SU-DHL-6 (cell line): ENCODE measurements at regions not wholly inside any gene's neighbourhood (a gene's known extent, or its start where the extent isn't known, plus 50 kb on each side); places are given as distances from the start of the nearest gene placed in this dataset.

Experiments
- H2AFZ ChIP-seq: fragments of 200-600 bp; sonication (generic); 2 replicates; pipeline ENCODE4 v1.6.1; 2014; ENCODE audit warnings: low read depth, mild to moderate bottlenecking, moderate library complexity, mixed read lengths, antibody characterized with exemption, low read length; ENCODE audit not compliant: severe bottlenecking
- H3F3A ChIP-seq: fragments of 200-600 bp; shearing (Covaris generic); 2 replicates; pipeline ENCODE4 v1.6.0; 2016; ENCODE audit warnings: antibody characterized with exemption, mild to moderate bottlenecking; ENCODE audit not compliant: insufficient read depth
- H3K27ac ChIP-seq: fragments of 200-600 bp; sonication (generic); 2 replicates; pipeline ENCODE4 v1.5.1; 2016; ENCODE audit warnings: low read depth, mild to moderate bottlenecking, low read length, moderate library complexity, mixed read lengths
- H3K27me3 ChIP-seq: fragments of 200-600 bp; sonication (generic), shearing (Covaris generic); 2 replicates; pipeline ENCODE4 v1.6.0; 2014; ENCODE audit warnings: mild to moderate bottlenecking, low read length
- H3K36me3 ChIP-seq: fragments of 200-600 bp; sonication (generic); 2 replicates; pipeline ENCODE4 v1.6.1; 2014; ENCODE audit warnings: mild to moderate bottlenecking, low read length, mixed read lengths
- H3K4me2 ChIP-seq: fragments of 300-600, 200-600 bp; shearing (Covaris generic), sonication (generic); 2 replicates; pipeline ENCODE4 v1.6.0; 2014; ENCODE audit warnings: low read length, low read depth, mild to moderate bottlenecking; ENCODE audit not compliant: poor library complexity, severe bottlenecking
- H3K4me3 ChIP-seq: fragments of 200-600 bp; sonication (generic); 2 replicates; pipeline ENCODE4 v1.5.1; 2014; ENCODE audit warnings: antibody characterized with exemption, low read length, mild to moderate bottlenecking, mixed read lengths; ENCODE audit not compliant: insufficient read depth, poor library complexity, severe bottlenecking
- H3K79me2 ChIP-seq: fragments of 200-600 bp; sonication (generic); 2 replicates; pipeline ENCODE4 v1.6.1; 2014; ENCODE audit warnings: mild to moderate bottlenecking, low read length, moderate library complexity; ENCODE audit not compliant: insufficient read depth
- H3K9ac ChIP-seq: fragments of 200-600 bp; sonication (generic); 2 replicates; pipeline ENCODE4 v1.7.0; 2014; ENCODE audit warnings: mild to moderate bottlenecking, low read length
- H3K9me2 ChIP-seq: fragments of 200-600 bp; sonication (generic); replicated peaks from 2 replicates; pipeline ENCODE4 v1.6.1; 2014; ENCODE audit warnings: low read length; ENCODE audit not compliant: insufficient read depth
- H3K9me3 ChIP-seq: fragments of 200-600 bp; sonication (generic); 2 replicates; pipeline ENCODE4 v1.6.1; 2014; ENCODE audit warnings: low read length, mixed read lengths; ENCODE audit not compliant: insufficient read depth
- H4K20me1 ChIP-seq: fragments of 200-600 bp; sonication (generic); 2 replicates; pipeline ENCODE4 v1.6.1; 2014; ENCODE audit warnings: low read depth, mild to moderate bottlenecking, antibody characterized with exemption, low read length, moderate library complexity, mixed read lengths
- CTCF ChIP-seq: fragments of 200-600 bp; sonication (generic); IDR thresholded peaks from one replicate; pipeline ENCODE4 v1.5.1; 2017; ENCODE audit warnings: antibody characterized with exemption, mild to moderate bottlenecking, low read length, moderate library complexity; ENCODE audit not compliant: insufficient read depth, poor library complexity, severe bottlenecking
- EZH2phosphoT487 ChIP-seq: fragments of 200-600 bp; sonication (generic), shearing (Covaris generic); conservative IDR thresholded peaks from 2 replicates; pipeline ENCODE4 v1.6.1; 2018; ENCODE audit warnings: mild to moderate bottlenecking, antibody characterized with exemption, low read length, moderate library complexity, mixed read lengths

- TF ChIP-seq CTCF (no peak), EZH2phosphoT487 (no peak)
- Histone ChIP-seq H3K36me3 (no peaks in the 10 kb centered on the region), H3F3A (no peaks in the 10 kb centered on the region), H3K4me2 (no peak overlapping the region), H3K9me3 (no peaks in the 10 kb centered on the region), H4K20me1 (no peaks in the 10 kb centered on the region), H3K9ac (no peak overlapping the region), H3K79me2 (no peaks in the 10 kb centered on the region), H3K9me2 (no peaks in the 10 kb centered on the region), H3K27ac (no peak overlapping the region), H3K4me3 (no peak overlapping the region), H2AFZ (no peak overlapping the region), H3K27me3 (no peaks in the 10 kb centered on the region)
Observed at GRCh38 chr20:20869161-20869775, 156.8 kb upstream of the RALGAPA2 start.

- Histone ChIP-seq H4K20me1 (no peaks in the 10 kb centered on the region), H3K9me2 (no peaks in the 10 kb centered on the region), H3K4me2 (no peak overlapping the region), H2AFZ (no peak overlapping the region), H3K79me2 (no peaks in the 10 kb centered on the region), H3K4me3 (no peak overlapping the region), H3K36me3 (no peaks in the 10 kb centered on the region), H3K9ac (no peak overlapping the region), H3K27me3 (no peaks in the 10 kb centered on the region), H3K9me3 (no peaks in the 10 kb centered on the region), H3K27ac (no peak overlapping the region), H3F3A (no peaks in the 10 kb centered on the region)
- TF ChIP-seq CTCF: no peak
- TF ChIP-seq EZH2phosphoT487: no peak
Observed at GRCh38 chr20:20864351-20865096, 152.1 kb upstream of the RALGAPA2 start.

GRCh38 chr20:20860078-20860806, 147.8 kb upstream of the RALGAPA2 start:
- TF ChIP-seq EZH2phosphoT487 (no peak), CTCF (peak; percentile 92)

More at GRCh38 chr20:20860078-20860806, 147.8 kb upstream of the RALGAPA2 start:
- H3K4me3 ChIP-seq: no peak overlapping the region
- no peaks in the 10 kb centered on the region for H3K9me3 ChIP-seq
- no peak overlapping the region for H3K4me2 ChIP-seq
- H4K20me1 ChIP-seq: no peaks in the 10 kb centered on the region
- no peaks in the 10 kb centered on the region for H3K36me3 ChIP-seq
- no peaks in the 10 kb centered on the region for H3K79me2 ChIP-seq
- H3K9me2 ChIP-seq: no peaks in the 10 kb centered on the region
- H3F3A ChIP-seq: no peaks in the 10 kb centered on the region
- no peak overlapping the region for H3K9ac ChIP-seq
- H3K27me3 ChIP-seq: no peaks in the 10 kb centered on the region
- no peak overlapping the region for H3K27ac ChIP-seq
- no peak overlapping the region for H2AFZ ChIP-seq
